Caco-2 (cell line): ENCODE measurements at regions not wholly inside any gene's neighbourhood (a gene's known extent, or its start where the extent isn't known, plus 50 kb on each side); places are given as distances from the start of the nearest gene placed in this dataset.

ENCODE experiments used
- BruUV-seq: library from RNA; stranded (reverse); fragments of 400-500 nt; replicated peaks from 2 replicates; lab custom pipeline; 2021; lab: Mats Ljungman, UMichigan
- CTCF ChIA-PET: fragments of 300-600 bp; sonication (Branson Sonifier 250); formaldehyde crosslinking; loops from one replicate; lab custom pipeline; 2022; ENCODE audit warnings: antibody characterized with exemption; lab: Charles Lee
- POLR2A ChIA-PET: fragments of 300-600 bp; sonication (Branson Sonifier 250); formaldehyde crosslinking; loops from one replicate; lab custom pipeline; 2022; ENCODE audit warnings: antibody characterized with exemption; lab: Charles Lee
- DNase-seq, 2 experiments: peaks; one replicate each; pipeline versions ENCODE4 v3.0.0 to v3.0.0-alpha.2; 2020 to 2022
- H3K27me3 ChIP-seq: replicated peaks from 2 replicates; pipeline ENCODE4 v1.6.0; 2011; ENCODE audit warnings: low read length; ENCODE audit not compliant: control insufficient read depth, insufficient read depth
- H3K36me3 ChIP-seq: 2 replicates; pipeline ENCODE4 v1.5.1; 2011; ENCODE audit warnings: low read length; ENCODE audit not compliant: control insufficient read depth, insufficient read depth
- H3K4me1 ChIP-seq: fragments of 250-450 bp; sonication (Bioruptor Pico); 2 replicates; pipeline ENCODE4 v1.5.1; 2020; ENCODE audit warnings: mild to moderate bottlenecking
- H3K4me3 ChIP-seq: 2 replicates; pipeline ENCODE4 v1.5.1; 2011; ENCODE audit warnings: low read depth, mild to moderate bottlenecking, control low read depth, low read length
- H3K9me3 ChIP-seq: fragments of 250-450 bp; sonication (Bioruptor Pico); 2 replicates; pipeline ENCODE4 v1.5.1; 2020; ENCODE audit warnings: mild to moderate bottlenecking, moderate library complexity
- H3K27ac Mint-ChIP-seq: one replicate; pipeline ENCODE4 v1.8.0; 2022; ENCODE audit warnings: mixed read lengths; ENCODE audit not compliant: unreplicated experiment
- H3K27me3 Mint-ChIP-seq: one replicate; pipeline ENCODE4 v1.8.0; 2022; ENCODE audit warnings: mixed read lengths; ENCODE audit not compliant: insufficient read depth, unreplicated experiment
- H3K36me3 Mint-ChIP-seq: one replicate; pipeline ENCODE4 v1.8.0; 2022; ENCODE audit warnings: mild to moderate bottlenecking, mixed read lengths; ENCODE audit not compliant: insufficient read depth, unreplicated experiment
- H3K4me1 Mint-ChIP-seq: one replicate; pipeline ENCODE4 v1.8.0; 2022; ENCODE audit warnings: low read depth, mixed read lengths; ENCODE audit not compliant: unreplicated experiment
- H3K4me3 Mint-ChIP-seq: one replicate; pipeline ENCODE4 v1.8.0; 2022; ENCODE audit warnings: mild to moderate bottlenecking, moderate library complexity, mixed read lengths; ENCODE audit not compliant: unreplicated experiment
- H3K9me3 Mint-ChIP-seq: one replicate; pipeline ENCODE4 v1.8.0; 2022; ENCODE audit warnings: mixed read lengths; ENCODE audit not compliant: unreplicated experiment
- CTCF ChIP-seq, 2 experiments: fragments of 200-600 bp in 1 of 2; IDR thresholded peaks; 1 replicate in 1 of 2; 2 replicates in 1 of 2; pipeline versions ENCODE4 v1.5.1 to v1.8.0; 2011 to 2022; ENCODE audit warnings: antibody characterized with exemption in 1 of 2, control low read depth in 1 of 2, inconsistent platforms in 1 of 2, low read depth in 1 of 2, low read length in 1 of 2, mild to moderate bottlenecking in 1 of 2, moderate library complexity in 1 of 2; ENCODE audit not compliant: insufficient read depth in 1 of 2, severe bottlenecking in 1 of 2, unreplicated experiment in 1 of 2
- intact Hi-C: fragments of 100-400 bp; cut with micrococcal nuclease; formaldehyde crosslinking; loops from one replicate; pipeline ENCODE4 v1.10.0; 2022; ENCODE audit not compliant: unreplicated experiment

- Histone ChIP-seq H3K4me1 (no peaks in the 10 kb centered on the region), H3K9me3 (no peaks in the 10 kb centered on the region), H3K36me3 (no peaks in the 10 kb centered on the region), H3K4me3 (no peak overlapping the region), H3K27me3 (no peaks in the 10 kb centered on the region)
- Mint-ChIP-seq H3K27me3 (peaks cover 12% of the 10 kb centered on the region), H3K9me3 (no peaks in the 10 kb centered on the region), H3K36me3 (no peaks in the 10 kb centered on the region), H3K27ac (no peak overlapping the region), H3K4me1 (no peaks in the 10 kb centered on the region), H3K4me3 (no peak overlapping the region)
- no TSS peak for BruUV-seq
- intact Hi-C loops, result no loop called here
- TF ChIP-seq CTCF (IDR thresholded peaks at IDR 0.05; ENCODE audit: insufficient read depth in 1 of 2, low read depth in 1 of 2, low read length in 1 of 2, severe bottlenecking in 1 of 2, unreplicated experiment in 1 of 2), result no peak
- CTCF ChIA-PET, result no interaction called here
- no peak for DNase-seq
- POLR2A ChIA-PET, result no interaction called here
Observed at GRCh38 chr11:127217452-127218274, 217.1 kb upstream of the KIRREL3 start.

DNA sequence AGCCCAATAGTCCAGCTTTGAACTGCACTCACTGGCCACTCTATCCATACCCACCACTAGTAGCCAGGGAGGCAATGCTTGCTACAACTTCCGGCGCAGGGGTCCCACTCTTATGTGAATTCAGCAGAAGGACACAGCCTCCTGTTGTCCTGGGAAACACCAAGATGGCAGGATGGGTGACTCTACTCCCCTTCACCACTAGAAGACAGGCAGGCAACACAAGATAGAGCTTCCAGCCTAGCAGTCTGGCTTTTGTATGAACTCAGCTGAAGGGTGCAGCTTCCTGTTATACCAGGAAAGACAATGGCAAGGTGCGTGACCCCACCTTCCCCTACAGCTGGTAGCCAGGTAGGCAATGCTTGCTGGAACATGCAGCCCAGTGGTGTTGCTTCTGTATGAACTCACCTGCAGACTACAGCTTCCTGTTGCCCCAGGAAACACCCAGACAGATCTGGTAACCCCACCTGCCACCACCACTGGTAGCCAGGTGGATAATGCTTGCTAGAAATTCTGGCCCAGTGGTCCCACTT is 205.2 kb upstream of the KIRREL3 start:
- no peak overlapping the region for H3K27ac Mint-ChIP-seq
- ChIA-PET CTCF (no interaction called here), POLR2A (no interaction called here)
- no peak for TF ChIP-seq CTCF (IDR thresholded peaks at IDR 0.05; ENCODE audit: insufficient read depth in 1 of 2, low read depth in 1 of 2, low read length in 1 of 2, severe bottlenecking in 1 of 2, unreplicated experiment in 1 of 2)
- Histone ChIP-seq H3K36me3 (no peaks in the 10 kb centered on the region), H3K4me1 (no peaks in the 10 kb centered on the region), H3K27me3 (no peaks in the 10 kb centered on the region), H3K9me3 (peaks cover 6% of the 10 kb centered on the region; the same call in 1 of the 2 replicates), H3K4me3 (no peak overlapping the region)
- H3K4me1 Mint-ChIP-seq, result no peaks in the 10 kb centered on the region
- no TSS peak for BruUV-seq
- peaks cover 4% of the 10 kb centered on the region for H3K27me3 Mint-ChIP-seq
- H3K4me3 Mint-ChIP-seq, result no peak overlapping the region
- peaks cover 25% of the 10 kb centered on the region for H3K9me3 Mint-ChIP-seq
- no peaks in the 10 kb centered on the region for H3K36me3 Mint-ChIP-seq
- intact Hi-C loops, result no loop called here
- DNase-seq, result no peak

- H3K9me3 ChIP-seq, result peaks cover 6% of the 10 kb centered on the region; the same call in 1 of the 2 replicates
- H3K27me3 ChIP-seq, result no peaks in the 10 kb centered on the region
- H3K27me3 Mint-ChIP-seq, result peaks cover 8% of the 10 kb centered on the region
- H3K4me3 Mint-ChIP-seq, result no peak overlapping the region
- H3K27ac Mint-ChIP-seq, result no peak overlapping the region
- H3K4me3 ChIP-seq, result no peak overlapping the region
- H3K4me1 Mint-ChIP-seq, result no peaks in the 10 kb centered on the region
- TF ChIP-seq CTCF (IDR thresholded peaks at IDR 0.05; ENCODE audit: insufficient read depth in 1 of 2, low read depth in 1 of 2, low read length in 1 of 2, severe bottlenecking in 1 of 2, unreplicated experiment in 1 of 2), result no peak
- H3K9me3 Mint-ChIP-seq, result peaks cover 25% of the 10 kb centered on the region
- BruUV-seq, result no TSS peak
- POLR2A ChIA-PET, result no interaction called here
- no peaks in the 10 kb centered on the region for H3K4me1 ChIP-seq
- CTCF ChIA-PET, result no interaction called here
- no peaks in the 10 kb centered on the region for H3K36me3 ChIP-seq
- no peaks in the 10 kb centered on the region for H3K36me3 Mint-ChIP-seq
- intact Hi-C loops, result no loop called here
- no peak for DNase-seq
Observed at GRCh38 chr11:127203490-127203889, 202.9 kb upstream of the KIRREL3 start.
